ENCODE measurements at regions not wholly inside any gene's neighbourhood (a gene's known extent, or its start where the extent isn't known, plus 50 kb on each side); places are given as distances from the start of the nearest gene placed in this dataset.
"Not testable (repeated sequence)": the region's sequence is repeated elsewhere in the genome, so short reads cannot be mapped to it uniquely, and the experiment has no call there.

DNA sequence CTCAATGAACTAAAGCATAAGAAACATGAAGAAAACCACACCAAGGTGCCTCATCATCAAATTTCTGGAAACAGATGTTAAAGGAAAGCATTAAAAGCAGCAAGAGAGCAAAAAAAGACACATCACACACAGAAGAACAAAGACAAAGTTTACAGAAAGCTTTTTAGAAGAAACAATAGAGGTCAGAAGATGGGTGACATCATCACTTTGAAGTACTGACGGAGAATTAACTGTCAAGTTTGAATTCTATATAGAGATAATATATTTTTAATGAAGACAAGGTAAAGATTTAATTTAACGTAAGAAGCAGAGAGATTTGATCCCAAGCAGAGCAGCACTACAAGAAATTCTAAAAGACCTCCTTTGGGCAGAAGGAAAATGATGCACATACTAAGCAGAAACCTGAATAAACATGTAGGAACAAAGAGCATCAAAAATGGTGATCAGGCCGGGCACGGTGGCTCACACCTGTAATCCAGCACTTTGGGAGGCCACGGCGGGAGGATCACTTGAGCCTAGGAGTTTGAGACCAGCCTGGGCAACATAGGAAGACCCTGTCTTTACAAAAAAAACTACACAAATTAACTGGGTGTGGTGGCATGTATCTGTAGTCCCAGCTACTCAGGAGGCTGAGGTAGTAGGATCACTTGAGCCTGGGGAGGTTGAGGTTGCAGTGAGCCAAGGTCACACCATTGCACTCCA lies 63.3 kb upstream of the RTL6 start:
- H3K27ac ChIP-seq: no peak overlapping the region
- H3K4me3 ChIP-seq: no peak overlapping the region
- H3K36me3 ChIP-seq (replicated peaks in 1 of 2): no peaks in the 10 kb centered on the region
- peaks cover 0 to 4% (median 0%) of the 10 kb centered on the region in 3 donors for H3K9me3 ChIP-seq (replicated peaks in 1 of 3)
- H3K4me1 ChIP-seq (replicated peaks in 1 of 2): no peaks in the 10 kb centered on the region
- H3K27me3 ChIP-seq: no peaks in the 10 kb centered on the region
- no peak for TF ChIP-seq POLR2A (IDR thresholded peaks at IDR 0.05)
- TF ChIP-seq, protein P1, sequence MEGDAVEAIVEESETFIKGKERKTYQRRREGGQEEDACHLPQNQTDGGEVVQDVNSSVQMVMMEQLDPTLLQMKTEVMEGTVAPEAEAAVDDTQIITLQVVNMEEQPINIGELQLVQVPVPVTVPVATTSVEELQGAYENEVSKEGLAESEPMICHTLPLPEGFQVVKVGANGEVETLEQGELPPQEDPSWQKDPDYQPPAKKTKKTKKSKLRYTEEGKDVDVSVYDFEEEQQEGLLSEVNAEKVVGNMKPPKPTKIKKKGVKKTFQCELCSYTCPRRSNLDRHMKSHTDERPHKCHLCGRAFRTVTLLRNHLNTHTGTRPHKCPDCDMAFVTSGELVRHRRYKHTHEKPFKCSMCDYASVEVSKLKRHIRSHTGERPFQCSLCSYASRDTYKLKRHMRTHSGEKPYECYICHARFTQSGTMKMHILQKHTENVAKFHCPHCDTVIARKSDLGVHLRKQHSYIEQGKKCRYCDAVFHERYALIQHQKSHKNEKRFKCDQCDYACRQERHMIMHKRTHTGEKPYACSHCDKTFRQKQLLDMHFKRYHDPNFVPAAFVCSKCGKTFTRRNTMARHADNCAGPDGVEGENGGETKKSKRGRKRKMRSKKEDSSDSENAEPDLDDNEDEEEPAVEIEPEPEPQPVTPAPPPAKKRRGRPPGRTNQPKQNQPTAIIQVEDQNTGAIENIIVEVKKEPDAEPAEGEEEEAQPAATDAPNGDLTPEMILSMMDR (IDR thresholded peaks at IDR 0.05): no peak
- DNase-seq: peak in 1 of 7 donors; percentile 3
- intact Hi-C loops (cut with DNase I): no loop called here
- WGBS, 4 donors: 85 to 89% (median 86%) methylated on average over 6 of the region's 6 CpGs

DNA sequence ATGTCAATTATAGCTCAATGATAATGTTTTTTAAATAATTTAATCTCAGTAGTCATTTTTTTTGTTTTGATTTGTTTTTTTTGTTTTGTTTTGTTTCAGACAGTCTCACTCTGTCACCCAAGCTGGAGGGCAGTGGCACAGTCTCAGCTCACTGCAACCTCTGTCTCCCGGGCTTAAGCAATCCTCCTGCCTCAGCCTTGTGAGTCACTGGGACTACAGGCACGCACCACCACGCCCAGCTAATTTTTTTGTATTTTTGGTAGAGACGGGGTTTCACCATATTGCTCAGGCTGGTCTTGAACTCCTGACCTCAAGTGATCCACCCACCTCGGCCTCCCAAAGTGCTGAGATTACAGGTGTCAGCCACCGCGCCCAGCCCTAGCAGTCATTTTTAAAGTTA lies 60.6 kb upstream of the RTL6 start:
- H3K27ac ChIP-seq; H3K9me3 ChIP-seq (replicated peaks in 1 of 3); intact Hi-C loops (cut with DNase I); H3K36me3 ChIP-seq (replicated peaks in 1 of 2); H3K4me1 ChIP-seq (replicated peaks in 1 of 2); H3K27me3 ChIP-seq; H3K4me3 ChIP-seq: not testable (repeated sequence)
- DNase-seq: peak in 3 of 7 donors; percentile 37 to 40 (median 40)
- 57 to 70% (median 64%) methylated on average over 7 of the region's 7 CpGs for WGBS, 4 donors

DNA sequence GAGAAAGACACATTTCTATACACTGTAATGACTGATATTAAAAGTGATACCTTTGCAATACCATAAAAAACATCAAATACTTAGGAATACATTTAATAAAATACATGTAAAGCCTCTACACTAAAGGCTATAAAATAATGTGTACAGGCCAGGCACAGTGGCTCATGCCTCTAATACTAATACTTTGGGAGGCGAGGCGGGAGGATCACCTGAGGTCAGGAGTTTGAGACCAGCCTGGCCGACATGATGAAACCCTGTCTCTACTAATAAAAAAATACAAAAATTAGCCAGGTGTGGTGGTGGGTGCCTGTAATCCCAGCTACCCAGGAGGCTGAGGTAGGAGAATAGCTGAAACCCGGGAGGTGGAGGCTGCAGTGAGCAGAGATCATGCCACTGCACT lies 59.8 kb upstream of the RTL6 start:
- DNase-seq: peak in 1 of 7 donors; percentile 6
- H3K9me3 ChIP-seq (replicated peaks in 1 of 3); H3K27me3 ChIP-seq; H3K36me3 ChIP-seq (replicated peaks in 1 of 2); H3K4me1 ChIP-seq (replicated peaks in 1 of 2); intact Hi-C loops (cut with DNase I); H3K27ac ChIP-seq; H3K4me3 ChIP-seq: not testable (repeated sequence)
- WGBS, 4 donors: 84 to 96% (median 92%) methylated on average over 4 of the region's 4 CpGs

DNA sequence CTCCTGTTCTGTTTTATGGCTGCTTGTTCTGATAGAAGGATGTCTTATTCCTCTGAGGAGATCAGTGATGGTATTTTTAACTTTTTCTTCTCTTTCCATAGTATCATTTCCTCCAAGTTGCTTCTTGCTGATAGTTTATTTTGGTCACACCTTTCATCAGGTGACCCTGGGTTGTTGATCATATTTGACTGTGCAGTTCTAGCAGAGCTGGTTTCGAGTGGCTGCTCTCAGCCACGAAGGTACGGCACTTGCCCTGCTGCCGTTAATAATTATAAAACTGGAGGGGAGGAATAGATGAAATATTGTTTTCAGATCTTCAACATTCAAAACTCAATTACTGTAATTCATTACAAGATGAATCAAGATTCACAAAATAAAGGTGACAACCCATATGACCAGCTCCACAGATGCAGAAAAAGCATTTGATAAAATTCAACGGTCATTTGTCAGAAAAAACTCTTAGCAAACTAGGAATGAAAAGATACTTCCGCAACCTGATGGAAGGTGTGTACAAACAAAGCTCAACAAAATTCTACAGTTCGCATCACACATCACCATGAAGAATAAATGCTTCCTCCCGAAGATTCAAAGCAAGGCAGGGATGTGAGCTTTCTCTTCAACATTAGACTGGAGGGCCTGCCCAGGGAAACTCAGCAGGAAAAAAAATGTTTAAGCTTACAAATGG lies 59.2 kb upstream of the RTL6 start:
- TF ChIP-seq, protein P1 (IDR thresholded peaks at IDR 0.05): no peak
- no peak overlapping the region for H3K4me3 ChIP-seq
- 86 to 95% (median 92%) methylated on average over 8 of the region's 8 CpGs for WGBS, 4 donors
- intact Hi-C loops (cut with DNase I): no loop called here
- no peaks in the 10 kb centered on the region for H3K4me1 ChIP-seq (replicated peaks in 1 of 2)
- H3K27me3 ChIP-seq: no peaks in the 10 kb centered on the region
- no peaks in the 10 kb centered on the region for H3K9me3 ChIP-seq (replicated peaks in 1 of 3)
- H3K36me3 ChIP-seq (replicated peaks in 1 of 2): no peaks in the 10 kb centered on the region
- DNase-seq: peak in 1 of 7 donors; percentile 5
- no peak overlapping the region for H3K27ac ChIP-seq

DNA sequence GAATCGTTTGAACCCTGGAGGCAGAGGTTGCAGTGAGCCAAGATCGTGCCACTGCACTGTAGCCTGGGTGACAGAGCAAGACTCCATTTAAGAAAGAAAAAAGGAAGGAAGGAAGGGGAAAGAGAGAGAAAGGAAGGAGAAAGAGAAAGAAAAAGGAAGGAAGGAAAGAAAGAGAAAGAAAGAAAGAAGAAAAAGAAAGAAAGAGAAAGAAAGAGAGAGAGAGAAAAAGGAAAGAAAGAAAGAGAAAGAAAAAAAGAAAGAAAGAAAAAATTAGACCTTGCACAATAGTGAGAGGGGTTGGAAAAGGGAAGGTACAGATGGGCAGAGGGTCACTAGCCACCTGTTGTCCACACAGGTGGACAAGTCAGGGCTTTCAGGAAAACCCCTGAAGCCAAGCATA lies 57.6 kb upstream of the RTL6 start:
- 78 to 82% (median 81%) methylated on average over 2 of the region's 2 CpGs for WGBS, 4 donors
- intact Hi-C loops (cut with DNase I): no loop called here
- H3K27me3 ChIP-seq: no peaks in the 10 kb centered on the region
- H3K9me3 ChIP-seq (replicated peaks in 1 of 3): no peaks in the 10 kb centered on the region
- no peak overlapping the region for H3K4me3 ChIP-seq
- TF ChIP-seq POLR2A (IDR thresholded peaks at IDR 0.05): no peak
- TF ChIP-seq, protein P1 (IDR thresholded peaks at IDR 0.05): no peak
- no peaks in the 10 kb centered on the region for H3K36me3 ChIP-seq (replicated peaks in 1 of 2)
- DNase-seq: no peak
- H3K4me1 ChIP-seq (replicated peaks in 1 of 2): no peaks in the 10 kb centered on the region
- no peak overlapping the region for H3K27ac ChIP-seq
